Hepatocyte (in vitro differentiated cells): ENCODE measurements at regions not wholly inside any gene's neighbourhood (a gene's known extent, or its start where the extent isn't known, plus 50 kb on each side); places are given as distances from the start of the nearest gene placed in this dataset.

ENCODE experiments used
- EZH2phosphoT487 ChIP-seq: fragments of 200-600 bp; sonication (generic); IDR thresholded peaks from one replicate; pipeline ENCODE4 v1.6.1; 2018; ENCODE audit warnings: antibody characterized with exemption, mild to moderate bottlenecking, low read depth, moderate library complexity; ENCODE audit not compliant: unreplicated experiment, severe bottlenecking
- TF ChIP-seq, protein P1 (sequence below): fragments of 200-600 bp; sonication (generic); IDR thresholded peaks from 2 replicates; pipeline ENCODE4 v1.5.1; 2016; ENCODE audit warnings: antibody characterized with exemption, mild to moderate bottlenecking; ENCODE audit not compliant: poor library complexity

DNA sequence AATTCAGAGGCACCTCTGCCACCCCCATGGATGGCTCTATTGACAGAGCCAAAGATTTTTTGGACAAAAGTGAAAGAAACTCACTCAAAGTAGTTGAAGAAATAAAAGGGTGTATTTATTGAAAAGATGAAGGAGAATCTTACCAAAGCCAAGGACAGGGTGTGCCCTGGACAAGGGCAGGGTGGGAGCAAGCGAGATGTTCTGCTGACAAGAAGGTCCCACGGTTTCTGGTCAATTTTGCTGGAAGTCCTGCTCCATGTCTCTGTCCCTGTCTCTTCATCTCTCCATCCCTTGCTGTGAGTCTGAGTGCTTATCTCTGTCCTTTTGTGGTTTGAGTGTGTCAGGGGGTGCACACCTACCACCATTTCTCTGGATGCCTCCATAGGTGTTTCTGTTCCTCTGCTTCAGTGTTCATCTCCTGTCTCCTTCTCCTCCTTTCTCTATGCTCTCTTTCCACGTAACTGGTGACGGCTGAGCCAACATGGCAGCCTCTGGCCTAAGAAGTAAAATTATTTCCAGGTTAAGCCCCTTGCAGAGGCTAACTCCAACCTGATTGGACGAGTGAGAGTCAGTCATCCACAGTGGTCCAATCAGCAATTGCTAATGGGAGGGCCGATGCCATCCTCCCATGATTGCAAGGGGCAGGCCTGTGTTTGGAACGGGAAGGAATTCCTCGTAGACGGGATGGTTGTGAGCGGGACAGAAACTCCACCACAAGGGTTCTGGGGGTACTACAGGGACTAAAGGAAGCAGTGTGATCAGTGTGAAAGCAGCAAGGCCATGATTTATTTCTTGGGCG is 502.1 kb upstream of the CDH4 start:
- TF ChIP-seq, protein P1, sequence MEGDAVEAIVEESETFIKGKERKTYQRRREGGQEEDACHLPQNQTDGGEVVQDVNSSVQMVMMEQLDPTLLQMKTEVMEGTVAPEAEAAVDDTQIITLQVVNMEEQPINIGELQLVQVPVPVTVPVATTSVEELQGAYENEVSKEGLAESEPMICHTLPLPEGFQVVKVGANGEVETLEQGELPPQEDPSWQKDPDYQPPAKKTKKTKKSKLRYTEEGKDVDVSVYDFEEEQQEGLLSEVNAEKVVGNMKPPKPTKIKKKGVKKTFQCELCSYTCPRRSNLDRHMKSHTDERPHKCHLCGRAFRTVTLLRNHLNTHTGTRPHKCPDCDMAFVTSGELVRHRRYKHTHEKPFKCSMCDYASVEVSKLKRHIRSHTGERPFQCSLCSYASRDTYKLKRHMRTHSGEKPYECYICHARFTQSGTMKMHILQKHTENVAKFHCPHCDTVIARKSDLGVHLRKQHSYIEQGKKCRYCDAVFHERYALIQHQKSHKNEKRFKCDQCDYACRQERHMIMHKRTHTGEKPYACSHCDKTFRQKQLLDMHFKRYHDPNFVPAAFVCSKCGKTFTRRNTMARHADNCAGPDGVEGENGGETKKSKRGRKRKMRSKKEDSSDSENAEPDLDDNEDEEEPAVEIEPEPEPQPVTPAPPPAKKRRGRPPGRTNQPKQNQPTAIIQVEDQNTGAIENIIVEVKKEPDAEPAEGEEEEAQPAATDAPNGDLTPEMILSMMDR, result no peak
- TF ChIP-seq EZH2phosphoT487, result no peak
